Suprapubic skin (tissue), 4 donors: ENCODE measurements at regions not wholly inside any gene's neighbourhood (a gene's known extent, or its start where the extent isn't known, plus 50 kb on each side); places are given as distances from the start of the nearest gene placed in this dataset.

ENCODE experiments used
- DNase-seq, 2 donors: peaks; one replicate each; pipeline ENCODE4 v3.0.0-alpha.2; 2019; ENCODE audit warnings: low spot score in 2 of 2
- H3K27ac ChIP-seq: fragments of 200-600 bp; sonication (generic); one replicate; pipeline ENCODE4 v1.5.1; 2019
- H3K27me3 ChIP-seq: fragments of 200-600 bp; sonication (generic); one replicate; pipeline ENCODE4 v1.5.1; 2019
- H3K36me3 ChIP-seq: fragments of 200-600 bp; sonication (generic); one replicate; pipeline ENCODE4 v1.5.1; 2019
- H3K4me1 ChIP-seq: fragments of 200-600 bp; sonication (generic); one replicate; pipeline ENCODE4 v1.5.1; 2019
- H3K4me3 ChIP-seq: fragments of 200-600 bp; sonication (generic); one replicate; pipeline ENCODE4 v1.5.1; 2019; ENCODE audit warnings: mild to moderate bottlenecking
- H3K9me3 ChIP-seq: fragments of 200-600 bp; sonication (generic); one replicate; pipeline ENCODE4 v1.5.1; 2019
- CTCF ChIP-seq, 2 donors: fragments of 200-600 bp in 1 of 2; fragments of 450-650 bp in 1 of 2; sonication (generic) in 1 of 2; IDR thresholded peaks; one replicate each; pipeline ENCODE4 v1.5.1; 2016 to 2019; ENCODE audit warnings: antibody characterized with exemption in 2 of 2, mild to moderate bottlenecking in 1 of 2, moderate library complexity in 1 of 2
- EP300 ChIP-seq: sonication (generic); formaldehyde crosslinking; IDR thresholded peaks from one replicate; pipeline ENCODE4 v1.6.1; 2017; ENCODE audit warnings: antibody characterized with exemption
- POLR2A ChIP-seq, 2 donors: fragments of 450-650 bp; IDR thresholded peaks; one replicate each; pipeline ENCODE4 v1.6.1; 2017; ENCODE audit warnings: antibody characterized with exemption in 2 of 2, mild to moderate bottlenecking in 2 of 2, moderate library complexity in 2 of 2
- POLR2AphosphoS5 ChIP-seq, 3 donors: sonication (generic); formaldehyde crosslinking; IDR thresholded peaks; one replicate each; pipeline ENCODE4 v1.6.1; 2017; ENCODE audit warnings: antibody characterized with exemption in 3 of 3
- WGBS: methylation state at CpG from one replicate; pipeline ENCODE4 v1.1.5; 2018; 5-methylcytosine and 5-hydroxymethylcytosine counted together

DNA sequence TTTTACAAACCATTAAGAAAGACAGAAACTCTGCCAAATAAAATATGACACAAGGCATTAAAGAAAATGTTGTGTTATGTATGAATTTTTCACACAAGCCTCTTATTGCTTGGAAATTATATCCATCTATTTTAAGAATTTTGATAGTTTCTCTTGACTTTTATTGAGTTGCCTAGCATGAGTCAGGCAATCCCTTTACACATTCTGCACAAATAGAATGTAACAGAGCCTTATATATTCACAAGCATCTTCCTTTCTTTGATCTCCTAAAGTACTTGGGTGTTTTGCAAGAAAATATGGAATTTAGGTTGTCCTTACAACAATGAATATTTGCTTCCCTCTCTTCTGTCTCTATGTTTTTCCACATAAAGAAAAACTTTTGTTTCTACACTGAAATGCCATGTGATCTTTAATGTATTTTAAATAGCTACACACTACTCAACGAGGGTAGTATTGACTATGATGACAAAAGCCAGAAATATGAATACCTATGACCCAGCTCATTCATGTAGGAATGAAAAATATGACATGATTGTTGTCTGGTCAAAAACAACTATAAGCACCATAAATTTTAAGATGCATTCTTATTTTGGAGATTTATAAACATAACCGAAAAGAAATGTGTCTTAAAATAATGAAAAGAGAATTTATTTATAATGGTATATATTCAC is 398.8 kb downstream of the GUCY1A2 start:
- no peak for DNase-seq
- H3K4me3 ChIP-seq: no peak overlapping the region
- 62% methylated on average over 2 of the region's 2 CpGs for WGBS
- no peaks in the 10 kb centered on the region for H3K27me3 ChIP-seq
- no peaks in the 10 kb centered on the region for H3K4me1 ChIP-seq
- no peak for TF ChIP-seq CTCF (IDR thresholded peaks at IDR 0.05)
- no peak for TF ChIP-seq EP300
- no peak for TF ChIP-seq POLR2A (IDR thresholded peaks at IDR 0.05)
- H3K27ac ChIP-seq: no peak overlapping the region
- H3K36me3 ChIP-seq: no peaks in the 10 kb centered on the region
- H3K9me3 ChIP-seq: no peaks in the 10 kb centered on the region

DNA sequence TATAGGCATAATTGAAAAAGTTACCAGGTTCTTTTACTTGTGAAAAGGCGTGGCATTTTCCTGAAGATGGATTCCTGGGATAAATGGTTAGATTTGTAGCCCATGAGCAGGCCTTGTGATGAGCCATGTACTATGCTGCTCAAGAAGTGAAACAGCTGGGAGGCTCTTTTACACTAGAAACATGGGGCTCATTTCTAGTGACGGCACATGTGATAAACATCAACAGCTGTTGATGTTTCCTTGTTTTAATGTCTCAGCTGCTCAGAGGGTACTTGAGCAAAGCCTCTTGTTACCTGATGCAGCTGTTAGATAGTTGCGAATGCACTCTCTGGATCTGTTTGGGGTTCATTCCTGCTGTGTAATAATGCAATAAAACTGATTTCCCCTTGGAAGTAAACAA is 396.8 kb downstream of the GUCY1A2 start:
- H3K36me3 ChIP-seq: no peaks in the 10 kb centered on the region
- 73% methylated on average over 3 of the region's 3 CpGs for WGBS
- H3K27me3 ChIP-seq: no peaks in the 10 kb centered on the region
- H3K4me1 ChIP-seq: no peaks in the 10 kb centered on the region
- TF ChIP-seq EP300 (no peak), POLR2AphosphoS5 (IDR thresholded peaks at IDR 0.05) (no peak), POLR2A (IDR thresholded peaks at IDR 0.05) (no peak)
- no peak for DNase-seq
- no peak overlapping the region for H3K4me3 ChIP-seq
- H3K9me3 ChIP-seq: no peaks in the 10 kb centered on the region
- no peak overlapping the region for H3K27ac ChIP-seq
